GM19455 (cell line): ENCODE measurements at regions not wholly inside any gene's neighbourhood (a gene's known extent, or its start where the extent isn't known, plus 50 kb on each side); places are given as distances from the start of the nearest gene placed in this dataset.

Experiments used
- ATAC-seq: cut with Tn5 transposase; IDR thresholded peaks from one replicate; pipeline ENCODE4 v1.9.1; 2021; ENCODE audit not compliant: unreplicated experiment

- peak; percentile 59 for ATAC-seq
Observed at GRCh38 chr6:44704240-44705150, 317.0 kb downstream of the CDC5L start.

- no peak for ATAC-seq
Observed at GRCh38 chr6:44705596-44705995, 318.1 kb downstream of the CDC5L start.

GRCh38 chr6:44706011-44706410 lies 318.5 kb downstream of the CDC5L start:
- no peak for ATAC-seq

- ATAC-seq = no peak
Observed at GRCh38 chr6:44708208-44708607, 320.7 kb downstream of the CDC5L start.

GRCh38 chr6:44712353-44713111 lies 325.0 kb downstream of the CDC5L start:
- no peak for ATAC-seq

GRCh38 chr6:44715188-44715587 lies 327.7 kb downstream of the CDC5L start:
- no peak for ATAC-seq

- ATAC-seq = no peak
Observed at GRCh38 chr6:44715925-44716324, 328.4 kb downstream of the CDC5L start.

- ATAC-seq = no peak
Observed at GRCh38 chr6:44717431-44717830, 329.9 kb downstream of the CDC5L start.

- ATAC-seq = no peak
Observed at GRCh38 chr6:44721954-44722578, 334.6 kb downstream of the CDC5L start.

- no peak for ATAC-seq
Observed at GRCh38 chr6:44722736-44723135, 335.2 kb downstream of the CDC5L start.

- ATAC-seq = no peak
Observed at GRCh38 chr6:44723439-44724197, 336.1 kb downstream of the CDC5L start.

GRCh38 chr6:44725070-44725469 lies 337.6 kb downstream of the CDC5L start:
- no peak for ATAC-seq

- no peak for ATAC-seq
Observed at GRCh38 chr6:44727651-44728630, 340.4 kb downstream of the CDC5L start.

GRCh38 chr6:44730771-44731391 lies 343.4 kb downstream of the CDC5L start:
- ATAC-seq = no peak

GRCh38 chr6:44731485-44732095 lies 344.1 kb downstream of the CDC5L start:
- ATAC-seq = no peak

GRCh38 chr6:44732243-44732642 lies 344.7 kb downstream of the CDC5L start:
- no peak for ATAC-seq

- ATAC-seq = no peak
Observed at GRCh38 chr6:44733126-44733525, 345.6 kb downstream of the CDC5L start.

- no peak for ATAC-seq
Observed at GRCh38 chr6:44733868-44734267, 346.4 kb downstream of the CDC5L start.
